OCI-LY3 (cell line): ENCODE measurements at regions not wholly inside any gene's neighbourhood (a gene's known extent, or its start where the extent isn't known, plus 50 kb on each side); places are given as distances from the start of the nearest gene placed in this dataset.

Source experiments
- EZH2phosphoT487 ChIP-seq: fragments of 200-600 bp; shearing (Covaris generic); IDR thresholded peaks from 2 replicates; pipeline ENCODE4 v1.6.1; 2018; ENCODE audit warnings: antibody characterized with exemption, mixed run types, low read depth
- TF ChIP-seq, protein P1 (sequence below): fragments of 200-600, 300-600 bp; sonication (generic); IDR thresholded peaks from 2 replicates; pipeline ENCODE4 v1.5.1; 2014; ENCODE audit warnings: antibody characterized with exemption, low read length, low read depth

DNA sequence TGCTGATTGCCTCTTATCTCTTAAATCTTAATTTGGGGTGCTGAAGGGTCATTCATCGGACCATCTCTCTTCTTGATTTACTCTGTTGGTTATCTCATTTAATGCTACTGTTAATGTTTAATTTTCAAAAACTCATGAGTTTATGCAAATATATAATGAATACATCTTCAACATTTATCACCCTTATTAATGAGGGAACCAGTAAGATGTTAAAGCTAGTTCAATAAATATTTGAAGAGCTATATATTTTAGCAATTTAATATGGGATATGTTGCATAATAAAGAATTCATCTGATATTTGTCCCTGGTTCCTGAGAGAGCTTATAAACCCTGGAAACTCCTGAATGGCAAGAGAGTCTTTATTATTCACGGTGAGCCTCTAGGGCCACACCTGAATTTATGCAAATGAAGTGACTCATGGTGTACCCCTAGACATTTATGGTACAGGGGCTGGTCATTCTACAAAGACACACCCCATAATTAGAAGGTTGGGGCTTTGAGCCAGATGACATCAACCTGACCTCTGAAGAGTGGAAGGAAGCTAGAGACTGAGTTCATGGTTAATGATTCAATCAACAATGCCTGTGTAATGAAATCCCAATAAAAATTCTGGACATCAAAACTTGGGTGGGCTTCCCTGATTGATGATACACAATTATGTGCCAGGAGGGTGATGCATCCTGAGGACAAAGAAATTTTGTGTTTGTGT lies 339.5 kb upstream of the ZNF608 start:
- TF ChIP-seq, protein P1, sequence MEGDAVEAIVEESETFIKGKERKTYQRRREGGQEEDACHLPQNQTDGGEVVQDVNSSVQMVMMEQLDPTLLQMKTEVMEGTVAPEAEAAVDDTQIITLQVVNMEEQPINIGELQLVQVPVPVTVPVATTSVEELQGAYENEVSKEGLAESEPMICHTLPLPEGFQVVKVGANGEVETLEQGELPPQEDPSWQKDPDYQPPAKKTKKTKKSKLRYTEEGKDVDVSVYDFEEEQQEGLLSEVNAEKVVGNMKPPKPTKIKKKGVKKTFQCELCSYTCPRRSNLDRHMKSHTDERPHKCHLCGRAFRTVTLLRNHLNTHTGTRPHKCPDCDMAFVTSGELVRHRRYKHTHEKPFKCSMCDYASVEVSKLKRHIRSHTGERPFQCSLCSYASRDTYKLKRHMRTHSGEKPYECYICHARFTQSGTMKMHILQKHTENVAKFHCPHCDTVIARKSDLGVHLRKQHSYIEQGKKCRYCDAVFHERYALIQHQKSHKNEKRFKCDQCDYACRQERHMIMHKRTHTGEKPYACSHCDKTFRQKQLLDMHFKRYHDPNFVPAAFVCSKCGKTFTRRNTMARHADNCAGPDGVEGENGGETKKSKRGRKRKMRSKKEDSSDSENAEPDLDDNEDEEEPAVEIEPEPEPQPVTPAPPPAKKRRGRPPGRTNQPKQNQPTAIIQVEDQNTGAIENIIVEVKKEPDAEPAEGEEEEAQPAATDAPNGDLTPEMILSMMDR: no peak
- TF ChIP-seq EZH2phosphoT487: no peak
